Esophagus squamous epithelium (tissue), 4 donors: ENCODE measurements at regions not wholly inside any gene's neighbourhood (a gene's known extent, or its start where the extent isn't known, plus 50 kb on each side); places are given as distances from the start of the nearest gene placed in this dataset.

Experiments
- POLR2A ChIP-seq, 4 donors: fragments of 450-650 bp; IDR thresholded peaks; one replicate each; pipeline ENCODE4 v1.6.1; 2017; ENCODE audit warnings: antibody characterized with exemption in 4 of 4, mild to moderate bottlenecking in 4 of 4, moderate library complexity in 3 of 4
- TF ChIP-seq, protein P1 (sequence below), 6 experiments: fragments of 450-650 bp in 4 of 6; fragments of 200-600 bp in 2 of 6; sonication (generic) in 2 of 6; IDR thresholded peaks; one replicate each; pipeline ENCODE4 v1.5.1; 2016 to 2019; ENCODE audit warnings: antibody characterized with exemption in 6 of 6, mild to moderate bottlenecking in 4 of 6, moderate library complexity in 4 of 6

DNA sequence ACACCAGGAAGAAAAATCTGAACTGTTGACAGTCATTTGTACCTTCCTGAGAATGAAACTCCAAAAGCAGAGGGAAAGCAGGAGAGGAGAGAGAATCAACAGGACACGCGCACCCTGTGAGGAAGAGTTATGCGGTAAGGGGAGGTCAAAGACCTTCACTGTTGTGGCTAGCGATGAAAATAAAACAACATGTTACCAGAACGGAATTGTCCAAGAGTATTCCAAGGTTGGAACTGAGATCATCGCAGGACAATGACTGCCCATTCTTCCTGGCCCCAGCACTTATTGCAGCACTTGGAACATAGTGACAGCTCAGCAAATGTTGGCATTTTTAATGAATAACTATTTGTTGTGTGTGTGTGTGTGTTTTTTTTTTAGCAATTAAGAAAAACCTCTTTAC lies 176.0 kb upstream of the TSC22D1 start:
- TF ChIP-seq, protein P1, sequence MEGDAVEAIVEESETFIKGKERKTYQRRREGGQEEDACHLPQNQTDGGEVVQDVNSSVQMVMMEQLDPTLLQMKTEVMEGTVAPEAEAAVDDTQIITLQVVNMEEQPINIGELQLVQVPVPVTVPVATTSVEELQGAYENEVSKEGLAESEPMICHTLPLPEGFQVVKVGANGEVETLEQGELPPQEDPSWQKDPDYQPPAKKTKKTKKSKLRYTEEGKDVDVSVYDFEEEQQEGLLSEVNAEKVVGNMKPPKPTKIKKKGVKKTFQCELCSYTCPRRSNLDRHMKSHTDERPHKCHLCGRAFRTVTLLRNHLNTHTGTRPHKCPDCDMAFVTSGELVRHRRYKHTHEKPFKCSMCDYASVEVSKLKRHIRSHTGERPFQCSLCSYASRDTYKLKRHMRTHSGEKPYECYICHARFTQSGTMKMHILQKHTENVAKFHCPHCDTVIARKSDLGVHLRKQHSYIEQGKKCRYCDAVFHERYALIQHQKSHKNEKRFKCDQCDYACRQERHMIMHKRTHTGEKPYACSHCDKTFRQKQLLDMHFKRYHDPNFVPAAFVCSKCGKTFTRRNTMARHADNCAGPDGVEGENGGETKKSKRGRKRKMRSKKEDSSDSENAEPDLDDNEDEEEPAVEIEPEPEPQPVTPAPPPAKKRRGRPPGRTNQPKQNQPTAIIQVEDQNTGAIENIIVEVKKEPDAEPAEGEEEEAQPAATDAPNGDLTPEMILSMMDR (IDR thresholded peaks at IDR 0.05) = no peak
- no peak for TF ChIP-seq POLR2A (IDR thresholded peaks at IDR 0.05)
